ENCODE measurements at regions not wholly inside any gene's neighbourhood (a gene's known extent, or its start where the extent isn't known, plus 50 kb on each side); places are given as distances from the start of the nearest gene placed in this dataset.

GRCh38 chr6:19697744-19698290 is 139.4 kb upstream of the ID4 start:
- Histone ChIP-seq H3K36me3 (no peaks in the 10 kb centered on the region), H3K9me3 (no peaks in the 10 kb centered on the region), H3K27ac (no peak overlapping the region), H3K4me1 (no peaks in the 10 kb centered on the region), H3K4me3 (no peak overlapping the region), H3K27me3 (no peaks in the 10 kb centered on the region)
- TF ChIP-seq, protein P1, sequence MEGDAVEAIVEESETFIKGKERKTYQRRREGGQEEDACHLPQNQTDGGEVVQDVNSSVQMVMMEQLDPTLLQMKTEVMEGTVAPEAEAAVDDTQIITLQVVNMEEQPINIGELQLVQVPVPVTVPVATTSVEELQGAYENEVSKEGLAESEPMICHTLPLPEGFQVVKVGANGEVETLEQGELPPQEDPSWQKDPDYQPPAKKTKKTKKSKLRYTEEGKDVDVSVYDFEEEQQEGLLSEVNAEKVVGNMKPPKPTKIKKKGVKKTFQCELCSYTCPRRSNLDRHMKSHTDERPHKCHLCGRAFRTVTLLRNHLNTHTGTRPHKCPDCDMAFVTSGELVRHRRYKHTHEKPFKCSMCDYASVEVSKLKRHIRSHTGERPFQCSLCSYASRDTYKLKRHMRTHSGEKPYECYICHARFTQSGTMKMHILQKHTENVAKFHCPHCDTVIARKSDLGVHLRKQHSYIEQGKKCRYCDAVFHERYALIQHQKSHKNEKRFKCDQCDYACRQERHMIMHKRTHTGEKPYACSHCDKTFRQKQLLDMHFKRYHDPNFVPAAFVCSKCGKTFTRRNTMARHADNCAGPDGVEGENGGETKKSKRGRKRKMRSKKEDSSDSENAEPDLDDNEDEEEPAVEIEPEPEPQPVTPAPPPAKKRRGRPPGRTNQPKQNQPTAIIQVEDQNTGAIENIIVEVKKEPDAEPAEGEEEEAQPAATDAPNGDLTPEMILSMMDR (IDR thresholded peaks at IDR 0.05) = no peak
- DNase-seq (ENCODE audit: low spot score in 2 of 2) = no peak
- intact Hi-C loops (cut with DNase I) = no loop called here

DNA sequence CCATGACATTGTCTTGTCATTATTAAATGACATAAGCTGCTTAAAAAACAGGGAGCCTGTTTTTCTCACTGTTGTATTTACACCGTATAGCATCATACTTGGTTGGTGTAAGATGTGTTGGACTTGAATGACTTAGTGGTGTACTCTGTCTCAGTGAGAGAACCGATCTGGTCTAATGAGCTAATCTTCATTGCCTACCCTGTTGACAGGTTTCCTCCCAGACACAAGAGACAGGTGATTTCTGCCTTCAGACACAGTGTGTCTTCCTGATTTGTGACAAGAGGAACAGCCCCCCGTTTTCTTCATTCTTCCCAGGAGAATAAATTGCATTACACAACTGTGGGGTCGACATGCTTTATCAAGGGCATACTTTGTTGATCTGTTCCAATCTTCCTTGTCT is 137.2 kb upstream of the ID4 start:
- no peak overlapping the region for H3K27ac ChIP-seq
- DNase-seq (ENCODE audit: low spot score in 2 of 2) = no peak
- no peak overlapping the region for H3K4me3 ChIP-seq
- TF ChIP-seq, protein P1 (IDR thresholded peaks at IDR 0.05) = no peak
- intact Hi-C loops (cut with DNase I) = no loop called here
- H3K27me3 ChIP-seq = no peaks in the 10 kb centered on the region
- no peaks in the 10 kb centered on the region for H3K4me1 ChIP-seq
- no peaks in the 10 kb centered on the region for H3K9me3 ChIP-seq
- no peaks in the 10 kb centered on the region for H3K36me3 ChIP-seq

DNA sequence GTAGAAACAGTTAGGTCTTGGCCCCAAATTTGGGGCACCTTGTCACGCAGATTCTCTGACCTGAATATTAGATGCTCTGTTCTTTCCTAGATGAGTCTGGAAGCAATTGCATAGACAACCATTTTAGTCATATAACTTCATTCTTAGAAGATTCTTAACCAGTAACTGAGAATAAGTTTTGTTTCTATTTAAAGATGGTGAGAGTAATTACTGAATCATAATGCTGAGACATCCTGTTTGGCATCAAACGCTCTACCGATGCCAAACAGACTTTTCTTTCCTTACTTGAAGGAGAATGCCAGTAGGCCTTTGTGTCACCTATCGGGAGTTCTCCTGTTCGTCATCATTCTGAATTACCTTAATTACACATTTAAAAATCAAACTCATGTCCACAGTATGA is 131.6 kb upstream of the ID4 start:
- intact Hi-C loops (cut with DNase I) = no loop called here
- no peaks in the 10 kb centered on the region for H3K9me3 ChIP-seq
- DNase-seq (ENCODE audit: low spot score in 2 of 2) = no peak

DNA sequence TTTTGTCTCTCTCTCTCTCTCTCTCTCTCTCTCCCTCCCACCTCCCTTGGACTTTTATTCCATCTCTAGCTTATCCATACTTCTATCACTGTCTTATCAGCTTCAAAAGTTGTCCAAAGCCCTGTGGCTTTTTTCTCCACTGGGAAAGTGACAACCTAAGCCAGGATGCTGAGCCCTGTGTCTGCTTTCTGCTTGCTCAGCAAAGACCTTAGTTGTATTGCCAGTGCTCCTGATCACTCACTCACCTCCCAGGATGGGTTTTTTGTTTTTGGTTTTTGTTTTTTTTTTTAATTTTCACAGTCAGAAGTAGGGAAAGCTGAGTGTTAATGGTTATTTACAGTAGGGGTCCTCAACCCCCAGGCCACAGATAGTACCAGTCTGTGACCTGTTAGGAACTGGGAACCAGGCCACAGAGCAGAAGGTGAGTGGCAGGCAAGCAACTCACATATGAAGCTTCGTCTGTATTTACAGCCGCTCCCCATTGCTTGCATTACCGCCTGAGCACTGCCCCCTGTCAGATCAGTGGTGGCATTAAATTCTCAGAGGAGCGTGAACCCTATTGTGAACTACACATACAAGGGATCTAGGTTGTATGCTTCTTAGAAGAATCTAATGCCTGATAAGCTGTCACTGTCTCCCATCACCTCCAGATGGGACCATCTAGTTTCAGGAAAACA is 125.0 kb upstream of the ID4 start:
- H3K4me1 ChIP-seq = peaks cover 0 to 7% of the 10 kb centered on the region in 2 donors
- DNase-seq (ENCODE audit: low spot score in 2 of 2) = no peak
- H3K4me3 ChIP-seq = no peak overlapping the region
- H3K36me3 ChIP-seq = no peaks in the 10 kb centered on the region
- intact Hi-C loops (cut with DNase I) = no loop called here
- TF ChIP-seq, protein P1 (IDR thresholded peaks at IDR 0.05) = no peak
- no peaks in the 10 kb centered on the region for H3K27me3 ChIP-seq
- H3K9me3 ChIP-seq = no peaks in the 10 kb centered on the region
- peak overlapping the region; percentile 39 to 62 for H3K27ac ChIP-seq

More for the DNA sequence above, 131.6 kb upstream of the ID4 start:
- H3K4me1 ChIP-seq = no peaks in the 10 kb centered on the region
- H3K27ac ChIP-seq = peak overlapping the region; percentile 2 to 57
- H3K4me3 ChIP-seq = no peak overlapping the region
- no peaks in the 10 kb centered on the region for H3K27me3 ChIP-seq
- TF ChIP-seq, protein P1 (IDR thresholded peaks at IDR 0.05) = no peak
- no peaks in the 10 kb centered on the region for H3K36me3 ChIP-seq

GRCh38 chr6:19712998-19713397 is 124.2 kb upstream of the ID4 start:
- Histone ChIP-seq H3K27ac (no peak overlapping the region), H3K9me3 (no peaks in the 10 kb centered on the region), H3K27me3 (no peaks in the 10 kb centered on the region), H3K4me1 (peaks cover 0 to 7% of the 10 kb centered on the region in 2 donors), H3K4me3 (no peak overlapping the region), H3K36me3 (no peaks in the 10 kb centered on the region)
- intact Hi-C loops (cut with DNase I) = no loop called here
- DNase-seq (ENCODE audit: low spot score in 2 of 2) = no peak
- TF ChIP-seq, protein P1 (IDR thresholded peaks at IDR 0.05) = no peak

All from ascending aorta (tissue), 2 donors.